ENCODE measurements at regions not wholly inside any gene's neighbourhood (a gene's known extent, or its start where the extent isn't known, plus 50 kb on each side); places are given as distances from the start of the nearest gene placed in this dataset.
"Not testable (repeated sequence)": the region's sequence is repeated elsewhere in the genome, so short reads cannot be mapped to it uniquely, and the experiment has no call there.

DNA sequence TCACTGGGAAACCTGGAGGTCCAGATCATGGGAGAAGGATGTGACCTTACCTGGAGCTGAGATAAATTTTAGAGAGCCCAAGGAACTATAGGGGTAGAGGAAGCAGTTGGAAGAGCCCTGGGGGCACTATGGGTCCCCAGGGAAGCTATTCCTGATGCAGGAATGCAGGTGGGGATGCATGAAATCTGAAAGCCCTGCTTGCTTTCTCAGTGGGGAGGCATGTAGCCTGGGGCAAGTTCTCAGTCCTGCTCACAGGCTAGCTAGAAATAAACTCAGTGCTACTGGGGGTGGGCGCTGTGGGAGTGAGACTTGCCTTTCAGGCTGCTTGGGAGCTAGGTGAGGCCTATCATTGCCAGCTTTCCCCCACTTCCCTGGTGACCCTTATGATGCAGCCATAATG, 499.7 kb downstream of the PTH2R start:
- H3K27ac ChIP-seq: no peak overlapping the region
- H3K9me2 ChIP-seq (ENCODE audit: insufficient read depth): no peaks in the 10 kb centered on the region
- no peak overlapping the region for H2AFZ ChIP-seq
- ChIA-PET POLR2A (ENCODE audit: unreplicated experiment) (no interaction called here), CTCF (no interaction called here)
- H3K4me1 ChIP-seq (replicated peaks; ENCODE audit: insufficient read depth): no peaks in the 10 kb centered on the region
- no peaks in the 10 kb centered on the region for H3K9me3 ChIP-seq (ENCODE audit: insufficient read depth, low read depth)
- intact Hi-C loops (cut with micrococcal nuclease; ENCODE audit: unreplicated experiment): no loop called here
- no peak for TF ChIP-seq EZH2 (IDR thresholded peaks at IDR 0.05; ENCODE audit: low read depth)
- H4K20me1 ChIP-seq (ENCODE audit: insufficient read depth): no peaks in the 10 kb centered on the region
- no peaks in the 10 kb centered on the region for H3K36me3 ChIP-seq (ENCODE audit: low read depth)
- no peaks in the 10 kb centered on the region for H3K27me3 ChIP-seq (ENCODE audit: insufficient read depth, low read depth)
- no peak overlapping the region for H3K4me2 ChIP-seq
- H3F3A ChIP-seq (ENCODE audit: insufficient read depth, low read depth): no peaks in the 10 kb centered on the region
- BruUV-seq (replicated peaks): no TSS peak
- no peak for DNase-seq
- no peaks in the 10 kb centered on the region for H3K79me2 ChIP-seq (ENCODE audit: low read depth)
- H3K4me3 ChIP-seq: no peak overlapping the region

- DNase-seq: no peak
- H3K79me2 ChIP-seq (ENCODE audit: low read depth): no peaks in the 10 kb centered on the region
- H3K4me2 ChIP-seq: no peak overlapping the region
- H2AFZ ChIP-seq: no peak overlapping the region
- H3K4me3 ChIP-seq: no peak overlapping the region
- BruUV-seq (replicated peaks): no TSS peak
- H3K4me1 ChIP-seq (replicated peaks; ENCODE audit: insufficient read depth): no peaks in the 10 kb centered on the region
- no peaks in the 10 kb centered on the region for H3K36me3 ChIP-seq (ENCODE audit: low read depth)
- intact Hi-C loops (cut with micrococcal nuclease; ENCODE audit: unreplicated experiment): no loop called here
- no peaks in the 10 kb centered on the region for H3K9me3 ChIP-seq (ENCODE audit: insufficient read depth, low read depth)
- H3K27ac ChIP-seq: no peak overlapping the region
- ChIA-PET CTCF (no interaction called here), POLR2A (ENCODE audit: unreplicated experiment) (no interaction called here)
- H4K20me1 ChIP-seq (ENCODE audit: insufficient read depth): no peaks in the 10 kb centered on the region
- H3K9me2 ChIP-seq (ENCODE audit: insufficient read depth): no peaks in the 10 kb centered on the region
- TF ChIP-seq EZH2 (IDR thresholded peaks at IDR 0.05; ENCODE audit: low read depth): no peak
- no peak for TF ChIP-seq CTCF (conservative IDR thresholded peaks at IDR 0.05)
- H3F3A ChIP-seq (ENCODE audit: insufficient read depth, low read depth): no peaks in the 10 kb centered on the region
- H3K27me3 ChIP-seq (ENCODE audit: insufficient read depth, low read depth): no peaks in the 10 kb centered on the region
Measured at GRCh38 chr2:208915401-208915800, 508.4 kb upstream of the MAP2 start.

GRCh38 chr2:208916881-208917280, 507.0 kb upstream of the MAP2 start:
- no TSS peak for BruUV-seq (replicated peaks)
- Histone ChIP-seq H3K4me1 (replicated peaks; ENCODE audit: insufficient read depth) (no peaks in the 10 kb centered on the region), H3K27me3 (ENCODE audit: insufficient read depth, low read depth) (no peaks in the 10 kb centered on the region), H3K27ac (no peak overlapping the region), H3K9me2 (ENCODE audit: insufficient read depth) (no peaks in the 10 kb centered on the region), H4K20me1 (ENCODE audit: insufficient read depth) (no peaks in the 10 kb centered on the region), H3K4me2 (no peak overlapping the region), H3K36me3 (ENCODE audit: low read depth) (no peaks in the 10 kb centered on the region), H3K9me3 (ENCODE audit: insufficient read depth, low read depth) (no peaks in the 10 kb centered on the region; the same call in 1 of the 2 replicates), H3K79me2 (ENCODE audit: low read depth) (no peaks in the 10 kb centered on the region), H2AFZ (no peak overlapping the region), H3K4me3 (no peak overlapping the region), H3F3A (ENCODE audit: insufficient read depth, low read depth) (no peaks in the 10 kb centered on the region)
- TF ChIP-seq CTCF (conservative IDR thresholded peaks at IDR 0.05): no peak
- no peak for TF ChIP-seq EZH2 (IDR thresholded peaks at IDR 0.05; ENCODE audit: low read depth)
- no peak for DNase-seq
- POLR2A ChIA-PET (ENCODE audit: unreplicated experiment): no interaction called here
- CTCF ChIA-PET: no interaction called here
- intact Hi-C loops (cut with micrococcal nuclease; ENCODE audit: unreplicated experiment): no loop called here

DNA sequence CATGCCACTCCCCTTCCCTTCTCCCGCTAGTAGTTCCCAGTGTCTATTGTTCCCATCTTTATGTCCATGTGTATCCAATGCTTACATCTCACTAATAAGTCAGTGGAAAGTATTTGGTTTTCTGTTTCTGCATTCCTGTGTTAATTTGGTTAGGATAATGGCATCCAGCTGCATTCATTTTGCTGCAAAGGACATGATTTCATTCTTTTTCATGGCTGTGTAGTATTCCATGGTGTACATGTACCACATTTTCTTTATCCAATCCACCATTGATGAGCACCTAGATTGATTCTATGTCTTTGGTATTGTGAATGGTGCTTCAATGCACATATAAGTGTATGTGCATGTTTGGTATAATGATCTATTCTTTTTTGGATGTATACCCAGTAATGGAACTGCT, 502.5 kb upstream of the MAP2 start:
- H3K4me1 ChIP-seq (replicated peaks; ENCODE audit: insufficient read depth); BruUV-seq (replicated peaks); H3K4me3 ChIP-seq; H3F3A ChIP-seq (ENCODE audit: insufficient read depth, low read depth); H3K36me3 ChIP-seq (ENCODE audit: low read depth); DNase-seq; H4K20me1 ChIP-seq (ENCODE audit: insufficient read depth); H3K4me2 ChIP-seq; CTCF ChIA-PET; H3K27ac ChIP-seq; H3K9me3 ChIP-seq (ENCODE audit: insufficient read depth, low read depth); POLR2A ChIA-PET (ENCODE audit: unreplicated experiment); H2AFZ ChIP-seq; intact Hi-C loops (cut with micrococcal nuclease; ENCODE audit: unreplicated experiment); H3K79me2 ChIP-seq (ENCODE audit: low read depth); H3K9me2 ChIP-seq (ENCODE audit: insufficient read depth); H3K27me3 ChIP-seq (ENCODE audit: insufficient read depth, low read depth): not testable (repeated sequence)
